H1 (cell line): ENCODE measurements at regions not wholly inside any gene's neighbourhood (a gene's known extent, or its start where the extent isn't known, plus 50 kb on each side); places are given as distances from the start of the nearest gene placed in this dataset.

Experiments used
- CTCF ChIA-PET: fragments of 300-600 bp; sonication (Branson Sonifier 250); formaldehyde crosslinking; loops from one replicate; lab custom pipeline; 2021; ENCODE audit not compliant: partially characterized antibody; lab: Charles Lee
- POLR2A ChIA-PET: fragments of 300-600 bp; sonication (Branson Sonifier 250); formaldehyde crosslinking; loops from one replicate; lab custom pipeline; 2021; ENCODE audit warnings: inconsistent platforms; ENCODE audit not compliant: partially characterized antibody; lab: Charles Lee
- DNase-seq, 2 experiments: peaks; one replicate each; pipeline versions ENCODE4 v3.0.0 to v3.0.0-alpha.2; 2010 to 2022; ENCODE audit warnings: low spot score in 2 of 2, low read depth in 1 of 2, mixed read lengths in 1 of 2
- FAIRE-seq: peaks from 2 replicates; lab custom pipeline; 2011; peaks lifted over from hg19 to GRCh38; lab: Jason Lieb, UNC
- H2AFZ ChIP-seq: 2 replicates; pipeline ENCODE4 v1.8.1; 2012; ENCODE audit warnings: low read length, inconsistent platforms
- H2AK5ac ChIP-seq: 2 replicates; pipeline ENCODE4 v1.6.1; 2013; ENCODE audit warnings: low read depth, low read length
- H2BK120ac ChIP-seq: replicated peaks from 2 replicates; pipeline ENCODE3; 2013; ENCODE audit warnings: low read depth, low read length, inconsistent platforms
- H2BK12ac ChIP-seq: 2 replicates; pipeline ENCODE4 v1.6.1; 2013; ENCODE audit warnings: low read depth, low read length
- H2BK15ac ChIP-seq: 2 replicates; pipeline ENCODE4 v1.6.1; 2013; ENCODE audit warnings: low read length
- H2BK20ac ChIP-seq: 2 replicates; pipeline ENCODE4 v1.6.1; 2013; ENCODE audit warnings: low read length
- H2BK5ac ChIP-seq: 2 replicates; pipeline ENCODE4 v1.6.1; 2013; ENCODE audit warnings: low read depth, low read length
- H3K14ac ChIP-seq: 2 replicates; pipeline ENCODE4 v1.6.1; 2013; ENCODE audit warnings: inconsistent platforms; ENCODE audit not compliant: insufficient read length
- H3K18ac ChIP-seq: 2 replicates; pipeline ENCODE4 v1.6.1; 2013; ENCODE audit warnings: low read length; ENCODE audit errors: extremely low read depth
- H3K23ac ChIP-seq: 2 replicates; pipeline ENCODE4 v1.6.1; 2013; ENCODE audit warnings: inconsistent platforms; ENCODE audit not compliant: insufficient read length
- H3K23me2 ChIP-seq: 2 replicates; pipeline ENCODE4 v1.6.1; 2013; ENCODE audit warnings: low read depth, low read length
- H3K27ac ChIP-seq: 2 replicates; pipeline ENCODE4 v1.6.1; 2011; ENCODE audit warnings: low read depth, low read length, inconsistent platforms
- H3K27me3 ChIP-seq, 4 experiments: replicated peaks in 1 of 4; 1 replicate in 1 of 4; 2 replicates in 3 of 4; pipeline versions ENCODE4 v1.6.1 to v1.8.1; 2011 to 2013; ENCODE audit warnings: low read length in 3 of 4, mild to moderate bottlenecking in 3 of 4, inconsistent platforms in 2 of 4, mixed read lengths in 2 of 4, moderate library complexity in 1 of 4; ENCODE audit not compliant: control insufficient read depth in 3 of 4, insufficient read depth in 3 of 4; ENCODE audit errors: extremely low read depth in 1 of 4
- H3K36me3 ChIP-seq, 4 experiments: 2 replicates each; pipeline versions ENCODE4 v1.6.1 to v1.8.1; 2011 to 2013; ENCODE audit warnings: mild to moderate bottlenecking in 4 of 4, low read length in 3 of 4, moderate library complexity in 2 of 4, control low read depth in 1 of 4, inconsistent platforms in 1 of 4; ENCODE audit not compliant: insufficient read depth in 4 of 4, control insufficient read depth in 2 of 4
- H3K4ac ChIP-seq: replicated peaks from 2 replicates; pipeline ENCODE3; 2013; ENCODE audit warnings: low read length, low read depth, mixed read lengths, inconsistent platforms; ENCODE audit not compliant: insufficient read length
- H3K4me1 ChIP-seq, 4 experiments: replicated peaks in 1 of 4; 1 replicate in 1 of 4; 2 replicates in 3 of 4; pipeline versions ENCODE4 v1.6.1 to v1.8.1; 2011 to 2013; ENCODE audit warnings: low read length in 3 of 4, inconsistent platforms in 2 of 4, mixed read lengths in 1 of 4; ENCODE audit not compliant: insufficient read depth in 4 of 4, control insufficient read depth in 3 of 4
- H3K4me2 ChIP-seq, 2 experiments: 2 replicates each; pipeline versions ENCODE4 v1.6.1 to v1.8.1; 2011 to 2013; ENCODE audit warnings: low read depth in 2 of 2, low read length in 2 of 2, control low read depth in 1 of 2, inconsistent platforms in 1 of 2, mild to moderate bottlenecking in 1 of 2; ENCODE audit not compliant: insufficient read depth in 1 of 2
- H3K4me3 ChIP-seq, 4 experiments: fragments of 200-600, 300-600 bp in 1 of 4; sonication (generic), shearing (Covaris generic), sonication (Bioruptor Twin) in 1 of 4; 2 replicates each; pipeline versions ENCODE4 v1.5.1 to v1.8.1; 2011 to 2016; ENCODE audit warnings: low read length in 4 of 4, low read depth in 3 of 4, control low read depth in 2 of 4, inconsistent platforms in 2 of 4, mild to moderate bottlenecking in 2 of 4, mixed read lengths in 1 of 4, moderate library complexity in 1 of 4; ENCODE audit not compliant: insufficient read depth in 2 of 4; ENCODE audit errors: extremely low read depth in 1 of 4
- H3K56ac ChIP-seq: replicated peaks from 2 replicates; pipeline ENCODE3; 2013; ENCODE audit warnings: low read depth, mild to moderate bottlenecking, mixed read lengths, low read length, inconsistent platforms; ENCODE audit not compliant: insufficient read length
- H3K79me1 ChIP-seq: 2 replicates; pipeline ENCODE4 v1.6.1; 2013; ENCODE audit warnings: low read depth, low read length, control low read depth
- H3K79me2 ChIP-seq, 2 experiments: 2 replicates each; pipeline versions ENCODE4 v1.6.1 to v1.8.1; 2012 to 2013; ENCODE audit warnings: low read length in 2 of 2, mild to moderate bottlenecking in 2 of 2, inconsistent platforms in 1 of 2; ENCODE audit not compliant: insufficient read depth in 2 of 2, control insufficient read depth in 1 of 2
- H3K9ac ChIP-seq, 4 experiments: replicated peaks in 1 of 4; 1 replicate in 1 of 4; 2 replicates in 3 of 4; pipeline versions ENCODE4 v1.6.1 to v1.8.1; 2011 to 2013; ENCODE audit warnings: low read depth in 3 of 4, low read length in 3 of 4, control low read depth in 2 of 4, mild to moderate bottlenecking in 2 of 4, moderate library complexity in 2 of 4, inconsistent platforms in 1 of 4; ENCODE audit errors: extremely low read depth in 1 of 4
- H3K9me3 ChIP-seq, 2 experiments: 2 replicates each; pipeline versions ENCODE4 v1.6.1 to v1.8.1; 2012 to 2013; ENCODE audit warnings: mild to moderate bottlenecking in 2 of 2, moderate library complexity in 2 of 2, control low read depth in 1 of 2, inconsistent platforms in 1 of 2, low read depth in 1 of 2, low read length in 1 of 2, mixed read lengths in 1 of 2; ENCODE audit not compliant: insufficient read depth in 2 of 2
- H4K20me1 ChIP-seq, 2 experiments: replicated peaks in 1 of 2; 2 replicates each; pipeline versions ENCODE3 to v1.8.1; 2011 to 2013; ENCODE audit warnings: inconsistent platforms in 2 of 2, low read length in 2 of 2, mild to moderate bottlenecking in 1 of 2; ENCODE audit not compliant: insufficient read depth in 2 of 2, control insufficient read depth in 1 of 2
- H4K5ac ChIP-seq: 2 replicates; pipeline ENCODE4 v1.6.1; 2013; ENCODE audit warnings: low read length, low read depth, mixed read lengths, inconsistent platforms; ENCODE audit not compliant: insufficient read length
- H4K8ac ChIP-seq: 2 replicates; pipeline ENCODE4 v1.8.0; 2013; ENCODE audit warnings: mild to moderate bottlenecking, moderate library complexity, low read length, inconsistent platforms; ENCODE audit not compliant: insufficient read depth; ENCODE audit errors: extremely low read depth
- H4K91ac ChIP-seq: replicated peaks from 2 replicates; pipeline ENCODE3; 2013; ENCODE audit warnings: low read length, mixed read lengths, inconsistent platforms; ENCODE audit not compliant: insufficient read length
- CEBPB ChIP-seq: IDR thresholded peaks from 2 replicates; pipeline ENCODE4 v1.6.1; 2012; ENCODE audit warnings: low read depth, low read length
- CHD1 ChIP-seq: IDR thresholded peaks from 2 replicates; pipeline ENCODE4 v1.6.1; 2012; ENCODE audit warnings: low read depth, low read length, improper control_type of control experiment
- CREB1 ChIP-seq: IDR thresholded peaks from 2 replicates; pipeline ENCODE4 v1.6.1; 2012; ENCODE audit warnings: inconsistent platforms
- CTBP2 ChIP-seq: IDR thresholded peaks from 2 replicates; pipeline ENCODE4 v1.7.0; 2011; ENCODE audit warnings: borderline replicate concordance, mild to moderate bottlenecking, moderate library complexity, mixed read lengths, low read length; ENCODE audit not compliant: insufficient read depth, insufficient read length
- EP300 ChIP-seq, 2 experiments: IDR thresholded peaks; 1 replicate in 1 of 2; 2 replicates in 1 of 2; pipeline ENCODE4 v1.6.1; 2011 to 2012; ENCODE audit warnings: low read depth in 2 of 2, low read length in 2 of 2, mild to moderate bottlenecking in 2 of 2, borderline replicate concordance in 1 of 2, inconsistent platforms in 1 of 2, moderate library complexity in 1 of 2
- HDAC2 ChIP-seq, 2 experiments: fragments of 300-600 bp in 1 of 2; sonication (generic) in 1 of 2; IDR thresholded peaks; 2 replicates each; pipeline ENCODE4 v1.6.1; 2011 to 2012; ENCODE audit warnings: low read depth in 2 of 2, low read length in 2 of 2, mild to moderate bottlenecking in 2 of 2, moderate library complexity in 2 of 2, borderline replicate concordance in 1 of 2, inconsistent platforms in 1 of 2
- MAFK ChIP-seq: IDR thresholded peaks from 2 replicates; pipeline ENCODE4 v1.6.1; 2012; ENCODE audit warnings: low read depth, mild to moderate bottlenecking, improper control_type of control experiment, low read length
- PHF8 ChIP-seq: fragments of 200-600 bp; sonication (generic); conservative IDR thresholded peaks from 2 replicates; pipeline ENCODE4 v1.7.1; 2012; ENCODE audit warnings: low read depth, mild to moderate bottlenecking, inconsistent platforms, low read length, moderate library complexity
- POLR2A ChIP-seq, 2 experiments: IDR thresholded peaks; 1 replicate in 1 of 2; 2 replicates in 1 of 2; pipeline ENCODE4 v1.6.1; 2011; ENCODE audit warnings: low read depth in 2 of 2, low read length in 2 of 2, mild to moderate bottlenecking in 2 of 2; ENCODE audit errors: control extremely low read depth in 1 of 2
- POLR2AphosphoS5 ChIP-seq: IDR thresholded peaks from 2 replicates; pipeline ENCODE4 v1.6.1; 2011; ENCODE audit warnings: low read depth, low read length
- RNF2 ChIP-seq: fragments of 200-900, 300-1000 bp; sonication (generic); IDR thresholded peaks from 2 replicates; pipeline ENCODE4 v1.7.1; 2016; ENCODE audit warnings: borderline replicate concordance, low read depth, mild to moderate bottlenecking, antibody characterized with exemption, low read length; ENCODE audit not compliant: poor library complexity, severe bottlenecking; ENCODE audit errors: missing control alignments
- SP4 ChIP-seq: IDR thresholded peaks from 2 replicates; pipeline ENCODE4 v1.6.1; 2012; ENCODE audit warnings: low read length, inconsistent platforms
- WGBS, 2 experiments: shearing (Covaris generic) in 1 of 2; methylation state at CpG; one replicate each; pipeline versions ENCODE4 v1.1.6 to v1.1.7; 2013 to 2015; ENCODE audit warnings: low lambda C conversion rate in 2 of 2, mixed read lengths in 2 of 2, inconsistent platforms in 1 of 2, low coverage in 1 of 2, missing lambda C conversion rate in 1 of 2; ENCODE audit not compliant: insufficient replicate concordance in 2 of 2, insufficient coverage in 1 of 2, insufficient read length in 1 of 2; ENCODE audit errors: extremely low coverage in 1 of 2, missing lambda C conversion rate in 1 of 2; 5-methylcytosine and 5-hydroxymethylcytosine counted together

DNA sequence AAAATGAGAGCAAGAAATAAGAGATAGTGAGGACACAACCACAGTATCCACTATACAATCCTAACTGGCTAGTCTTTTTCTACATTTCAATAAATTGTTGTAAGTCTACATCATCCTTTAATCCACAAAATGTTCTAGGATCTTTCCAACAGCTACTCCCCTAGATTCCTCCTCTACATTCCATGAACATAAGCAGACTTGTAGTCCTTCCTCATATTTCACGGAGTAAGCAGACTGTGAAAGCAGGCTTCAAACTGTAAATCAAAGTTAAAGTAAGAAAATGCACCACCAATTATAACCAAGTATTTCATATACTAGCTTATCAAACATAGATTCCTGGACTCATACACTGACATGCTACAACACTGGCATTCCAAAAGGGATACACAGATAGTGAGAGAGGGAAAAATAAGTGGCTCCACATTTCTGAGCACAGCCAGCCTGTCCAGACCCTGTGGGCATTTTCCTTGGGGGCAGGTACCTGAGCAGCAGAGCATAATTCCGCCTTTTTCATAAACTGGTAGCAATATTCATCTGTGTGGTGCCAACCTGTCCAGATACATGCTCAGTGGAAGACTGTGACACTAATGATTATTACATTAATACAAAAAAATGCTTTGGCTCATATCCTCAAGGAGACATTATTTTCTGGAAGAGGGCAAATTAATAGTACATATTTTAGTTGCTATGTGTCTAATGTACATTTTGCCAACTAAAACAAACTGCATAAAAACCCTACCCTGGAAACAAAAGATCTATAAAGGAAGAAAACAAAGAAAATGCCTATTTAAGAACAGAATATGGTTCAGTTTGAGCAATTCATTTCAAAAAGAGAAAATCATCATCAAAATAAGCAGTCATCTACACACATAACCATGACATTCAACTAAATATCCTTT is 113.3 kb upstream of the FSCB start:
- Histone ChIP-seq H4K5ac (no peak overlapping the region), H4K20me1 (no peaks in the 10 kb centered on the region), H3K4ac (no peak overlapping the region), H3K9ac (no peak overlapping the region), H3K36me3 (no peaks in the 10 kb centered on the region), H3K4me3 (no peak overlapping the region), H3K4me1 (no peaks in the 10 kb centered on the region), H2AK5ac (no peak overlapping the region), H3K9me3 (no peaks in the 10 kb centered on the region), H2BK20ac (no peak overlapping the region), H3K27me3 (no peaks in the 10 kb centered on the region), H2AFZ (no peak overlapping the region), H3K18ac (no peak overlapping the region), H3K79me2 (no peaks in the 10 kb centered on the region), H2BK5ac (no peak overlapping the region), H2BK15ac (no peak overlapping the region), H3K56ac (no peak overlapping the region), H3K4me2 (no peak overlapping the region), H4K8ac (no peak overlapping the region), H2BK12ac (no peak overlapping the region), H3K79me1 (no peaks in the 10 kb centered on the region), H4K91ac (no peak overlapping the region), H3K23ac (no peak overlapping the region), H2BK120ac (no peak overlapping the region), H3K23me2 (no peaks in the 10 kb centered on the region), H3K14ac (no peak overlapping the region), H3K27ac (no peak overlapping the region)
- WGBS, 2 experiments, result 92% methylated on average over 2 of the region's 2 CpGs; no CpG with 5 or more reads in 1 of the 2 experiments
- DNase-seq, result no peak
- ChIA-PET POLR2A (no interaction called here), CTCF (no interaction called here)
- FAIRE-seq, result no peak
- no peak for TF ChIP-seq CTBP2
- no peak for TF ChIP-seq SP4
- no peak for TF ChIP-seq EP300 (IDR thresholded peaks at IDR 0.05; ENCODE audit: borderline replicate concordance in 1 of 2, low read depth in 2 of 2, low read length in 2 of 2)
- TF ChIP-seq PHF8, result no peak
- TF ChIP-seq MAFK, result no peak
- TF ChIP-seq POLR2AphosphoS5, result no peak
- no peak for TF ChIP-seq RNF2
- no peak for TF ChIP-seq CEBPB
- no peak for TF ChIP-seq HDAC2 (IDR thresholded peaks at IDR 0.05; ENCODE audit: borderline replicate concordance in 1 of 2, low read depth in 2 of 2, low read length in 2 of 2)
- no peak for TF ChIP-seq CHD1
- no peak for TF ChIP-seq POLR2A (IDR thresholded peaks at IDR 0.05; ENCODE audit: control extremely low read depth in 1 of 2, low read depth in 2 of 2, low read length in 2 of 2)
- TF ChIP-seq CREB1, result no peak
